GM21367 (cell line): ENCODE measurements at regions not wholly inside any gene's neighbourhood (a gene's known extent, or its start where the extent isn't known, plus 50 kb on each side); places are given as distances from the start of the nearest gene placed in this dataset.

ENCODE experiments used
- ATAC-seq: cut with Tn5 transposase; IDR thresholded peaks from one replicate; pipeline ENCODE4 v1.9.1; 2021; ENCODE audit not compliant: unreplicated experiment

- ATAC-seq, result no peak
Measured at GRCh38 chr2:129721846-129722245, 257.6 kb upstream of the RAB6C start.

DNA sequence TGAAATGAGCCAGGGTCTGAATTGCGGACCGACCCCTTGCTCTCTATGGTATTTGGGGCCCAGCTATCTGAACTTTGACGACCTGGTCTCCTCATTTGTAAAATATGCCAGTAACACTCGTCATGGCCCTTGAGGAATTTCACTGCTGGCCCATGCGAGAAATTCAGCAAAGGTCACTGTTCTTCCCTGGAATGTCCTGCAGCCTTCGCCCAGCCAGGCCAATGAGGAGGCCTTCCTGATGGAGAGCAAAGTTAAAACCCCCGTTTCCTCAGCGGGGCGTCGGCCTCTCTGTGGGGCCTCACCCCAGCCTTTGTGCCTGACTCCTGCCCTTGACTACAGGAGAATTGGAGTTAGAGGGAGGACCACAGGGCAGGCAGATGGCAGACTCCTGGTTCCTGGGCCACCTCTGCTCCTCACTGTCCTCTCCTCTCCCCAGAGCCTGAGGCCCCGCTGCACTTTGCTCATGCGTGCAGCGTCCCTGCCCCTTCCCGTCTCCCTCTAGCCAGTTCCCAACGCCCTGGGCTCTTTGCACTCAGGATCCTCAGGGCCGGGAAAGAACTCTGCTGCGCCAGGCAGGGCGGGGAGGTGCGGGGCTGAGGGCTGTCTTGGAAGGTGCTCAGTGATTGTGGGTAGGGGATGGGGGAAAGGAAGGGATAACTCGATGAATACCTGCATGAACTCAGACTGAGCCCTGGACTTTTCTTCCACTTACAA, 257.0 kb upstream of the RAB6C start:
- ATAC-seq, result no peak

GRCh38 chr2:129723277-129724020, 256.0 kb upstream of the RAB6C start:
- ATAC-seq, result no peak

DNA sequence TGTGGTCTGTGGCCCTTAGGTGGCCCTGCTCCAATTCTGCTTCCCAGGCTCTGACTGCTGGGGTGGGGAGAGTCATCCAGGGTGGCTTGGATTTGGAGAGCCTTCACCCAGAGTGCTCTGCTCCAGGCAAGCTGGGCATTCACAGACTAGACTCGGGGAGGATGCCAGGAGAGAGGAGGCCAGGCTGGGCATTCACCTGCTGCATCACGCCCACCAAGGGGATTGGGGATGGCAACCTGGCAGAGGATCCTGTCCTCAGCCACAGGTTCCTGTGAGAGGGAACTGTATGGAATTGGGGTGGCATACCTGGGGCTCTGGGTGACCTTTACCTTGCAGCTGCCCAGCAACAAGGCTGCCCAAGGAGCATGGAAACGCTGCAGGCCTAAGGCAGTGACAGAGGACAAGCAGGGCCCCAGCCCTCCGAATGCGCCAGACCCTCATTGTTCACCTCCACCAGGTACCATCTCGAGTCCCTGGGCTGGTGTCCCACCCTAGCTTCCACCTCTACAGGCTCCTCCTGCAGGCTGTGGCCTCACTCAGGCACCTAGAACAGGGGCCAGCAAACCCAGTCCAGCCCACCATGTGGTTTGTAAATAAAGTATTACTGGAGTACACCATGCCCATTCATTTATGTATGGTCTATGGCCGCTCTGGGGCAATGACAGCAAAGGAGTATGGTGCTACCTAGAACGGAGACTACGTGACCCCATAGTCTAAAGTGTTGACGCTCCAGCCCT, 255.3 kb upstream of the RAB6C start:
- ATAC-seq, result no peak

DNA sequence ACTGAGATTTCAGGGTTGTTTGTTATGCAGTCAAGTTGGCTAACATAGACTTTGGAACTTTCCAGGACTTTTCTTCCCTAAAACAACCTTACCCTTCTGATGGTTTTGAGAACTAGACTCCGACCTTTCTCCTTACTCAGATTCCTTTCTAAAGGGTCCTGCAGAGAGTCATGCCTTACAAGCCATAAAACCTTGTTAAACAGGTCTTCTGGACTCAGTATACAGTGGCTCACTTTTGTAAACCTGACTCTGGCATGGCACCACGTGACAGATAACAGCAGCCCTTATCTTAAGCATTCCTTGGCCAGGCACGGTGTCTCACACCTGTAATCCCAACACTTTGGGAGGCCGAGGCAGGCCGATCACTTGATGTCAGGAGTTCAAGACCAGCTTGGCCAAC, 253.2 kb upstream of the RAB6C start:
- no peak for ATAC-seq

GRCh38 chr2:129727286-129727685, 252.2 kb upstream of the RAB6C start:
- no peak for ATAC-seq

DNA sequence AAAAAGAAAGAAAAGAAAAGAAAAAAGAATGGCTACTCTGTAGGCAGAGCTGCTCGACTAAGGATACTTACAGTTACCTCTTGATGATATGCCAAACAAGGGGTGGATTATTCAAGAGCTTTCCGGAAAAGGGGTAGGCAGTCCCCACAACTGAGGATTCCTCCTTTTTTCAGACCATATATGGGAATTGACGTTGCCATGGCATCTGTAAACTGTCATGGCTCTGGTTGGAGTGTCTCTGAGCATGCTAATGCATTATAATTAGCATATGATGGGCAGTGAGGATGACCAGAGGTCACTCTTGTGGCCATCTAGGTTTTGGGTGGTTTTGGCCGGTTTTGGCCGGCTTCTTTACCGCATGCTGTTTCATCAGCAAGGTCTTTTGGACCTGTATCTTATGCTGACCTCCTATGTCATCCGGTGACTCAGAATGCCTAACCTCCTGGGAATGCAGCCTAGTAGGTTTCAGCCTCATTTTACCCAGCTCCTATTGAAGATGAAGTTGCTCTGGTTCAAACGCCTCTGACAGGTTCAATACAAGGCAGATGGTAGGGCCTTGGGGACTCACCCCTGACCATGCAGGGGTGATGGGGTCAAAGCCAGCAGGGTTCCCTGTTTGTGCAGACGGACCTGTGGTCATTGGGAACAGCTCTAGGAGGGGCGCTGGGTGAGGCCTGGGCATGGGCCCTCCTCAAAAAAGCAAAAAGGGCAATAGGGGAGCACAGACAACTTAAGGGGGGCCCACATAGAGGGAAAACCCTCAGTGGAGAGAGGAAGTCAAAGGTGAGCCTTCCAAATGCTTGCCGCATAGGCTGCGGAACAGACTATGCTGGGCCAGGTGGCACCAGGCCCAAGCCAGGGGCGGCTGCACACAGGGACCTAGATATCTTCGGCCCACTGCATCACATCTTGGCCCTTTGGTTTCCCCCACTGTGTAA, 251.2 kb upstream of the RAB6C start:
- no peak for ATAC-seq

GRCh38 chr2:129729011-129729410, 250.5 kb upstream of the RAB6C start:
- ATAC-seq, result no peak

GRCh38 chr2:129729646-129730045, 249.8 kb upstream of the RAB6C start:
- ATAC-seq, result no peak

- ATAC-seq, result no peak
Measured at GRCh38 chr2:129730979-129731378, 248.5 kb upstream of the RAB6C start.

DNA sequence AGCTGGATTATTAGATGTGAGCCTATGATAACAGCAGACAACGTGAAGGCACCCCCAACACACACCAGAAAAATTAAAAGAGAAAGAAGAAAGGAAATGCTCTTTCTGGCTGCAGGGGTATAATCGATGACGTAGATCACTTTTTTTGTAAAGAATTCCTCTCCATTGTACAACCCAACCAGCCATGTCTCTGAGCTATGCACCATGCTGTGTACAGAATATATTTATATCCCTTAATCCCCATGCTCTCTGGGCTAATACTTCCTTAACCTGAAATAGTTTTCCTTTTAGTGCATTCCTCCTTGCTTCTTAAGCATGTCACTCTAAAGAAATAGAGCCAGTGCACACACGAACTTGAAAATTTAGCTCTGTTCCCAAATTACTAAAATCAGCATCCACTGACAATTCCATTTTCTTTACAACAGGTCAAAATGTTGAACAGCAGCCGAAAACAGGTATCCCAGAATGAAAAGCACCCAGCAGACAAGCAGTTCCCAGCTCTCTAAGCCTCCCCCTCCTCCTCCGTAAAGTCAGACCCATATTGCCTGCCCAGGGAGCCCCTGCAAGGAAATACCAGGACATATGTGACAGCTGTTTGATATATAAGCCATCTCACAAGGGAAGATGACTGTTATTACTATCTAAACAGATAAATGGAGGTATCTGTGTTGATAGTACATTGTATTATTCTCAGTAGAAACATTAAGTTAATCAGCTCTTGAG, 247.4 kb upstream of the RAB6C start:
- no peak for ATAC-seq

- no peak for ATAC-seq
Measured at GRCh38 chr2:129732630-129733026, 246.8 kb upstream of the RAB6C start.

DNA sequence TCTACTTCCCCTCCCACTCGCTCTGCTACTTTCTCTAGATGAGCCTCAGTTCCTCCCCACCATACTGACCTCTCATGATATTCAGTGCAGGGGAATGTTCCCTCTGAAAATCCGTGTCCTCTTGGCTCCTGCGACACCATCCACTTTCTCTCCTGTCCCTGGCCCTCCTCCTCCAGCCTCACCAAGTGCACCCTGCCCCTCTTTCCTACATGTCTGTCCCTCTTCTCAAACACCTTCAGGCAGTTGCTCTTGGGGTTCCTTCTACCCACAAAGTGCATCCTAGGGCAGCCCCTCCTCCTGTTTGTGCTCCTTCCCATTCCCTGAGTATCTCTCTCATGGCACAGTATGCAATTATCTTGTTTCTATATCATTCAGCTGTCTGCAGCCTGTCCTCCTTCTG, 246.4 kb upstream of the RAB6C start:
- no peak for ATAC-seq

- ATAC-seq, result no peak
Measured at GRCh38 chr2:129733579-129733978, 245.9 kb upstream of the RAB6C start.

- ATAC-seq, result no peak
Measured at GRCh38 chr2:129734343-129735034, 245.0 kb upstream of the RAB6C start.

DNA sequence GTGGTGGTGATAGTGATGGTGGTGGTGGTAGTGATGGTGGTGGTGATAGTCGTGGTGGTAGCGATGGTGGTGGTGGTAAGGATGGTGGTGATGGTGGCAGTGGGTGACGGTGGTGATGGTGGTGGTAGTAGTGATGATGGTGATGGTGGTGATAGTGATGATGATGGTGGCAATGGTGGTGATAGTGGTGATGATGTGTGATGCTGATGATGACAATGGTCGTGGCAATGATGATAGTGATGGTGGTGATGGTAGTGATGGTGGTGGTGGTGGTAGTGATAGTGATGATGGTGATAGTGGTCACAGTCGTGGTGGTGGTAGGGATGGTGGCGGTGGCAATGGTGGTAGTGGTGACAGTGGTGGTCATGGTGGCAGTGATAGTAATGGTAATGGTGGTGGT, 243.9 kb upstream of the RAB6C start:
- no peak for ATAC-seq

GRCh38 chr2:129737660-129738527, 241.6 kb upstream of the RAB6C start:
- no peak for ATAC-seq

GRCh38 chr2:129738799-129739198, 240.7 kb upstream of the RAB6C start:
- ATAC-seq, result no peak

GRCh38 chr2:129740504-129740903, 239.0 kb upstream of the RAB6C start:
- ATAC-seq, result no peak
